ENCODE measurements at regions not wholly inside any gene's neighbourhood (a gene's known extent, or its start where the extent isn't known, plus 50 kb on each side); places are given as distances from the start of the nearest gene placed in this dataset.
"Not testable (repeated sequence)": the region's sequence is repeated elsewhere in the genome, so short reads cannot be mapped to it uniquely, and the experiment has no call there.

DNA sequence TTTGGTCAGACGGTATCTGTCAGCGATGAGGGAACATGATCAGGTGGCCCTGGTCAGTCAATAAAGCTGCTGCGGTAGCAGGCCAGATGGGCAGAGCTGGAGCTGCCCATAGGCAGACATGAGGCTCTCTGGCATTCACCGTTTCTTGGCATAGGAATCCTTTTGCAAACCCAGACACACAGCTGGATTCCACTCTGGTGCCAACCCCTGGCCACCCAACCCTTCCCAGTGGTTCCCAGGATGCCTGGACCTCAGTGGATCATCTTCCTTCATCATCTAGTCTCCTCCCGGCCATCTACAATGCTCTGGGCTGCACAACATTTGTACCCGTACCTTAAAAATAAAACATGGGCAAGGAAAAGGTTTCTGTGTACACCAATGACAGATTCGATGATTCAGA lies 68.3 kb upstream of the ACTRT2 start:
- Histone ChIP-seq H3K4me3 (ENCODE audit: extremely low read depth, insufficient read depth, low read length, poor library complexity, severe bottlenecking) (no peak overlapping the region), H3K27ac (ENCODE audit: low read depth, low read length, severe bottlenecking) (no peak overlapping the region), H3K36me3 (ENCODE audit: control insufficient read depth, insufficient read depth, low read length) (no peaks in the 10 kb centered on the region), H3K4me1 (ENCODE audit: control insufficient read depth, insufficient read depth, low read length, poor library complexity, severe bottlenecking) (no peaks in the 10 kb centered on the region), H3K9me3 (ENCODE audit: control insufficient read depth, low read length) (peaks cover 62% of the 10 kb centered on the region)
- WGBS, 2 experiments (ENCODE audit: insufficient coverage in 2 of 2), result 76 to 79% methylated on average over 4 to 6 of the region's 7 CpGs

DNA sequence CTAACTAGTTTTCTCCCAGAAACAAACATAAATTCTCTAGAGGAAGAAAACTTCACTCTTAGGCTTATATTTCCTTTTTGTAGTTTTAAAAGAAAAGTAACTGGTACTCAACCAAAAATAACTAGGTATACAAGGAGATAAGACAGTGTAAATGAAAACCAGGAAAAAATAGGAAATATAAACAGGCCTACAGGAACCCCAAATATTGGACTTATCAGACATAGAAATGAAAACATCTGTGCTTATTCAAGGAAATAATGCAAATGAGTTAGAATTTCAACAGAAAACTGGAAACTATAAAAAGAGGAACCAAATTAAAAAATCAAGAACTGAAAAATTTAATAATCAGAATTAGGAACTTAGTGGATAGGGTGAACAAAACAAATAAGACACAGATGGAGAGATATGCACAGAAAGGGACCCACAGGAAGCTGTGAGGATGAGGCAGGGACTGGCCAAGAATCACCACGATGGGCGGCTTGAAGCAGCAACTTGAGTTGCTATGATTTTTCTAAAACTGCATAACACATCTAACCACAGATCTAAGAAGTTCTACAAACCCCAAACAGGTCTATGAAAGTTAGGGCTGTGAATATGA lies 67.5 kb upstream of the ACTRT2 start:
- H3K9me3 ChIP-seq (ENCODE audit: control insufficient read depth, low read length), result peaks cover 61% of the 10 kb centered on the region
- no peaks in the 10 kb centered on the region for H3K4me1 ChIP-seq (ENCODE audit: control insufficient read depth, insufficient read depth, low read length, poor library complexity, severe bottlenecking)
- no peak overlapping the region for H3K27ac ChIP-seq (ENCODE audit: low read depth, low read length, severe bottlenecking)
- no peak overlapping the region for H3K4me3 ChIP-seq (ENCODE audit: extremely low read depth, insufficient read depth, low read length, poor library complexity, severe bottlenecking)
- 50% methylated on average over 2 of the region's 2 CpGs; no CpG with 5 or more reads in 1 of the 2 experiments for WGBS, 2 experiments (ENCODE audit: insufficient coverage in 2 of 2)
- H3K36me3 ChIP-seq (ENCODE audit: control insufficient read depth, insufficient read depth, low read length), result no peaks in the 10 kb centered on the region

DNA sequence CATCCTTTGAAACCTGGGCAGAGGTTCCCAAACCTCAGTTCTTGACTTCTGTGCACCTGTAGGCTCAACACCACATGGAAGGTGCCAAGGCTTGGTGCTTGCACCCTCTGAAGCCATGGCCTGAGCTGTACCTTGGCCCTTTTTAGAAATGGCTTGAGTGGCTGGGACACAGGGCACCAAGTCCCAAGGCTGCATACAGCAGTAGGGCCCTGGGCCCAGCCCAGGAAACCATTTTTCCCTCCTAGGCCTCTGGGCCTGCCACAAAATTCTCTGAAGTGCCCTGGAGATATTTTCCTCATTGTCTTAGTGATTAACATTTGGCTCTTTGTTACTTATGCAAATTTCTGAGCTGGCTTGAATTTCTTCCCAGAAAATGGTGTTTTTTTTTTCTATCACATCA lies 65.6 kb upstream of the ACTRT2 start:
- Histone ChIP-seq H3K36me3 (ENCODE audit: control insufficient read depth, insufficient read depth, low read length) (no peaks in the 10 kb centered on the region), H3K9me3 (ENCODE audit: control insufficient read depth, low read length) (peaks cover 61% of the 10 kb centered on the region), H3K4me3 (ENCODE audit: extremely low read depth, insufficient read depth, low read length, poor library complexity, severe bottlenecking) (no peak overlapping the region), H3K4me1 (ENCODE audit: control insufficient read depth, insufficient read depth, low read length, poor library complexity, severe bottlenecking) (no peaks in the 10 kb centered on the region), H3K27ac (ENCODE audit: low read depth, low read length, severe bottlenecking) (no peak overlapping the region)

DNA sequence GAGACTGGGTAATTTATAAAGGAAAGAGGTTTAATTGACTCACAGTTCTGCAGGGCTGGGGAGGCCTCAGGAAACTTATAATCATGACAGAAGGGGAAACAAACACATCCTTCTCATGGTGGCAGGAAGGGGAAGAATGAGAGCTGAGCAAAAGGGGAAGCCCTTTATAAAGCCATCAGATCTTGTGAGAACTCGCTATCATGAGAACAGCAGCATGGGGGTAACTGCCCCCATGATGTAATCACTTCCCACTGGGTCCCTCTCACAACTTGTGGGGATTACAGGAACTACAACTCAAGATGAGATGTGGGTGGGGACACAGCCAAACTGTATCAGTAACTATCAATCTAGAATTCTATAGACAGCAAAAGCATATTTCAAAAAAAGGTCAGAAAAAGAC lies 64.7 kb upstream of the ACTRT2 start:
- Histone ChIP-seq H3K27ac (ENCODE audit: low read depth, low read length, severe bottlenecking) (no peak overlapping the region), H3K36me3 (ENCODE audit: control insufficient read depth, insufficient read depth, low read length) (no peaks in the 10 kb centered on the region), H3K4me3 (ENCODE audit: extremely low read depth, insufficient read depth, low read length, poor library complexity, severe bottlenecking) (no peak overlapping the region), H3K9me3 (ENCODE audit: control insufficient read depth, low read length) (peaks cover 63% of the 10 kb centered on the region), H3K4me1 (ENCODE audit: control insufficient read depth, insufficient read depth, low read length, poor library complexity, severe bottlenecking) (no peaks in the 10 kb centered on the region)
- 0% methylated on average over 1 of the region's 1 CpG; no CpG with 5 or more reads in 1 of the 2 experiments for WGBS, 2 experiments (ENCODE audit: insufficient coverage in 2 of 2)

DNA sequence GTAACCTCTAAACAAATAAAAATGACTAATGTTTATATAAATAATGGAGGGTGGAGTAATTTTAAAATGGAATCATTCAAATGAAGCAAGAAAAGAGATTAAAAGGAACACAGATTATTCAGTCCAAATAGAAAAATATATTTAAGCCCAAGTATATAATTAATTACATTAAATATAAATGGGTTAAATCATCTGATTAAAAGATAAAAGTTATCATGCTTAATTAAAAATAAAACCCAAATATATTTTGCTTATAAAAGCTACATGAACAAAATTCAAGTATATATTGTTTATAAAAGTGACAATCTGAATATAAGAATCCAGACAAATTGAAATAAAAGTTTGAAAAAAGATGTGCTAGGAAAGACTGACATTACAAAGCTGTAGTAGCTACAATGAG lies 63.9 kb upstream of the ACTRT2 start:
- no peak overlapping the region for H3K27ac ChIP-seq (ENCODE audit: low read depth, low read length, severe bottlenecking)
- H3K4me1 ChIP-seq (ENCODE audit: control insufficient read depth, insufficient read depth, low read length, poor library complexity, severe bottlenecking), result no peaks in the 10 kb centered on the region
- no peaks in the 10 kb centered on the region for H3K36me3 ChIP-seq (ENCODE audit: control insufficient read depth, insufficient read depth, low read length)
- peaks cover 62% of the 10 kb centered on the region for H3K9me3 ChIP-seq (ENCODE audit: control insufficient read depth, low read length)
- H3K4me3 ChIP-seq (ENCODE audit: extremely low read depth, insufficient read depth, low read length, poor library complexity, severe bottlenecking), result no peak overlapping the region

DNA sequence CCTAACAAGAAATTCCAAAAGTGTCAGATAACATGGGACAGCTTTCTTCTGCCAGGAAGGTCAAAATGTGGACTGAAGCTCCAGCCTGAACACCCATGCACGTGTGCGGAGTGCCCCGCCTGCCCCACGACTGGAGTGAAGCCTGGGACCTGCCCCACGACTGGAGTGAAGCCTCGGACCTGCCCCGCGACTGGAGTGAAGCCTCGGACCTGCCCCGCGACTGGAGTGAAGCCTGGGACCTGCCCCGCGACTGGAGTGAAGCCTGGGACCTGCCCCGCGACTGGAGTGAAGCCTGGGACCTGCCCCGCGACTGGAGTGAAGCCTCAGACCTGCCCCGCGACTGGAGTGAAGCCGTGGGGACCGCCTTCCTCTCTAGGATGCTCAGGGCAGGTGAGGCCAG lies 61.4 kb upstream of the ACTRT2 start:
- not testable (repeated sequence) for H3K4me3 ChIP-seq (ENCODE audit: extremely low read depth, insufficient read depth, low read length, poor library complexity, severe bottlenecking); H3K4me1 ChIP-seq (ENCODE audit: control insufficient read depth, insufficient read depth, low read length, poor library complexity, severe bottlenecking); H3K27ac ChIP-seq (ENCODE audit: low read depth, low read length, severe bottlenecking); H3K36me3 ChIP-seq (ENCODE audit: control insufficient read depth, insufficient read depth, low read length)
- WGBS, 2 experiments (ENCODE audit: insufficient coverage in 2 of 2), result 62 to 76% methylated on average over 11 to 19 of the region's 21 CpGs
- H3K9me3 ChIP-seq (ENCODE audit: control insufficient read depth, low read length), result peaks cover 64% of the 10 kb centered on the region

DNA sequence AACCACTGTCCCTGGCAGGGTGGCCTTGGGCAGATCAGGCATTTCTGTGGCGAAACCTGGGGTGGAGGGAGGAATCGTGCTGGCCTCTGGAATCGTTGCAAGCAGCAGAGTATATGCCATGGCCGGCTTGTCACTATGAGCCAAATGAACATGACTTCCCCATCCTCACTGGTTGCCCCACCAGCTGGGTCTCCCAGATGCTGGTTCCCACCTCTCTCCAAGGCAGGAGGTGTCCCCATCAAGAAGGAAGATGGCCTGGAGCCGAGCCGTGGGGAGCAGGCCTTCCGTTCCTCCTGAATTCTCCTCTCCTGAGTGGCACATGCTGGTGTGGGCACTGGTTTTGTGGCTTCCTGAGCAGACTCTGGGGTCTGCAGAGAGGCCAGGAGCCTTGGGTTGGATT lies 60.2 kb upstream of the ACTRT2 start:
- Histone ChIP-seq H3K9me3 (ENCODE audit: control insufficient read depth, low read length) (peaks cover 63% of the 10 kb centered on the region), H3K4me1 (ENCODE audit: control insufficient read depth, insufficient read depth, low read length, poor library complexity, severe bottlenecking) (no peaks in the 10 kb centered on the region), H3K36me3 (ENCODE audit: control insufficient read depth, insufficient read depth, low read length) (no peaks in the 10 kb centered on the region), H3K27ac (ENCODE audit: low read depth, low read length, severe bottlenecking) (no peak overlapping the region), H3K4me3 (ENCODE audit: extremely low read depth, insufficient read depth, low read length, poor library complexity, severe bottlenecking) (no peak overlapping the region)
- 77 to 85% methylated on average over 4 of the region's 7 CpGs for WGBS, 2 experiments (ENCODE audit: insufficient coverage in 2 of 2)

DNA sequence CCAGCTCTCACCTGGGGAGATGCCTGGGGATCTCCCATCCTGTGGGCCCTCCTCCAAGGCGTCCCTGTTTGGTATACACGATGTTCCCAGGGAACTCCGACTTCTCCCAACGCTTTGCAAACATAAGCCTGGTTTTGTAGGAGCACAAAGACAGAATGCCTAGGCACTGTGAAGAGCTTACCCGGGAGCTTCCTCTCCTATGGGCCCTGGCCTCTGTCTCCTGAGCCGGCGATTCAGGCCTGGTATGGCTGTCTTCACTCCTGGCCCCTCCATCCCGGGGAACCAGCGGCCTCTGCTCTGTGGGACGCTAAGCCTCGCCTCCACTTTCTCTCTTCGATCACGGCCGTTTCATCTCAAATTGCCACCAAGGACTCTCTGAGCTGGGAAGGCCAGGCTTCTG lies 59.6 kb upstream of the ACTRT2 start:
- Histone ChIP-seq H3K9me3 (ENCODE audit: control insufficient read depth, low read length) (peaks cover 63% of the 10 kb centered on the region), H3K36me3 (ENCODE audit: control insufficient read depth, insufficient read depth, low read length) (no peaks in the 10 kb centered on the region), H3K4me1 (ENCODE audit: control insufficient read depth, insufficient read depth, low read length, poor library complexity, severe bottlenecking) (no peaks in the 10 kb centered on the region), H3K4me3 (ENCODE audit: extremely low read depth, insufficient read depth, low read length, poor library complexity, severe bottlenecking) (no peak overlapping the region), H3K27ac (ENCODE audit: low read depth, low read length, severe bottlenecking) (no peak overlapping the region)
- WGBS, 2 experiments (ENCODE audit: insufficient coverage in 2 of 2), result 80% methylated on average over 7 to 14 of the region's 14 CpGs

DNA sequence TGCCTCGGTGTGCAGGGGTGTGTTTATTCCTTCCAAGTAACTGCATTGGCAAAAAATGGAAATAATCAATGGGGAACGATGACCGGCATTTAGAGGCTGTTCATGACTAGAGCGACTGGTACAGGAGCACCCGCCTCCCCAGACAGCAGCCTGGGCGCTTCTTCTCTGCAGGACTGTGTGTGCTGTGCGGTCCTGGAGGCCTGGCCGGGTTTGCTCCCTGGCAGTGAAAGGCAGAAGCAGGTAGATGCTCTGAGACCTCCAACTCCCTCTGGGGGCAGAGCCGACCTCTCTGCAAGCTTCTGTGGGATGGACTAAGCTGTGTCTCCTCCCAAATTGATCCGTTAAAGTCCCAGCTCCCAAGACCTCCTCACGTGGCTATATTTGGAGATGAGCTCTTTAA lies 59.2 kb upstream of the ACTRT2 start:
- Histone ChIP-seq H3K27ac (ENCODE audit: low read depth, low read length, severe bottlenecking) (no peak overlapping the region), H3K4me1 (ENCODE audit: control insufficient read depth, insufficient read depth, low read length, poor library complexity, severe bottlenecking) (no peaks in the 10 kb centered on the region), H3K9me3 (ENCODE audit: control insufficient read depth, low read length) (peaks cover 64% of the 10 kb centered on the region), H3K36me3 (ENCODE audit: control insufficient read depth, insufficient read depth, low read length) (no peaks in the 10 kb centered on the region), H3K4me3 (ENCODE audit: extremely low read depth, insufficient read depth, low read length, poor library complexity, severe bottlenecking) (no peak overlapping the region)
- WGBS, 2 experiments (ENCODE audit: insufficient coverage in 2 of 2), result 50 to 82% methylated on average over 8 to 10 of the region's 11 CpGs

DNA sequence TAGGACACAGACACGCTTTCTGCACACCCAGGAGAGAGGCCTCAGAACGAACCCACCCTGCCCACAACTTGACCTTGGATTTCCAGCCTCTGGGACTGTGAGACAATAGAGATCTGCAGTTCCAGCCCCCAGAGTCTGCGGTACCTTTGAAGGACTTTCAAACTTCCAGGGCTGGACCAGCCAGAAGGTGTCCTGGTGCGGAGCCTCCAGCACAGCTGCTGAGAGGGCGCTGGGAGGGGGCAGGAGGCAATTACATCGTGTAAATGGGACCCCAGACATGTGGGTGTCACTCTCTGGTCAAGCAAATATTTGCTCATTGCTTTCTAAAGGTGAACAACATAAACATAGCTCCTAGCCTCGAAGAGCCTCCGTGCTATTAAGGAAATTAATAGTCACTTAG lies 58.7 kb upstream of the ACTRT2 start:
- Histone ChIP-seq H3K4me1 (ENCODE audit: control insufficient read depth, insufficient read depth, low read length, poor library complexity, severe bottlenecking) (no peaks in the 10 kb centered on the region), H3K27ac (ENCODE audit: low read depth, low read length, severe bottlenecking) (no peak overlapping the region), H3K9me3 (ENCODE audit: control insufficient read depth, low read length) (peaks cover 66% of the 10 kb centered on the region), H3K36me3 (ENCODE audit: control insufficient read depth, insufficient read depth, low read length) (no peaks in the 10 kb centered on the region), H3K4me3 (ENCODE audit: extremely low read depth, insufficient read depth, low read length, poor library complexity, severe bottlenecking) (no peak overlapping the region)
- 59 to 65% methylated on average over 6 to 7 of the region's 8 CpGs for whole genome bisulfite sequencing, 2 experiments (ENCODE audit: insufficient coverage in 2 of 2)

DNA sequence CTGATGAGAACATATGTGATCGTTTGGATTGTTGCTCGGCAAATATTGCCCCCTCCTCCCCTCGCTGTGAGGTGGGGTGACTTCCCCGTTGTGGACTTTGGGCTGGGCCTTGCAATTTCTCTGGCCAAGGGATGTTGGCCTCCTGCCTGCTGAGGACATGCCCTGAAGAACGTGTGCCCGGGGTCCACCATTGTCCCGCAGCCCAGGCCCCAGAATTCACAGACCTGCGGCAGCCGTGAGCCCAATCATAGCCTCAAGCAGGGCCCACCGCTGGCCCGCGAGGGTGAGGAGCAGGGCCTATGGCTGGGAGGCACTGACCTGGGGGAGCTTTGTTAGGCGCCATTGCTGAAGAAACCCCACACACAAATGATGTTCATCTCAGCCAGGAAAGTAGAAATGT lies 58.3 kb upstream of the ACTRT2 start:
- H3K4me3 ChIP-seq (ENCODE audit: extremely low read depth, insufficient read depth, low read length, poor library complexity, severe bottlenecking), result no peak overlapping the region
- 82 to 87% methylated on average over 12 to 13 of the region's 13 CpGs for WGBS, 2 experiments (ENCODE audit: insufficient coverage in 2 of 2)

More for the DNA sequence above, 58.3 kb upstream of the ACTRT2 start:
- Histone ChIP-seq H3K9me3 (ENCODE audit: control insufficient read depth, low read length) (peaks cover 62% of the 10 kb centered on the region), H3K36me3 (ENCODE audit: control insufficient read depth, insufficient read depth, low read length) (no peaks in the 10 kb centered on the region), H3K4me1 (ENCODE audit: control insufficient read depth, insufficient read depth, low read length, poor library complexity, severe bottlenecking) (no peaks in the 10 kb centered on the region), H3K27ac (ENCODE audit: low read depth, low read length, severe bottlenecking) (no peak overlapping the region)
